HL-60 (cell line): ENCODE measurements at regions not wholly inside any gene's neighbourhood (a gene's known extent, or its start where the extent isn't known, plus 50 kb on each side); places are given as distances from the start of the nearest gene placed in this dataset.

Source experiments
- CTCF ChIP-seq: IDR thresholded peaks from one replicate; pipeline ENCODE4 v1.5.1; 2011; ENCODE audit warnings: low read length, control low read depth, inconsistent platforms; ENCODE audit not compliant: insufficient read depth
- GABPA ChIP-seq: IDR thresholded peaks from 2 replicates; pipeline ENCODE4 v1.6.1; 2012; ENCODE audit warnings: low read depth
- POLR2AphosphoS5 ChIP-seq: IDR thresholded peaks from 2 replicates; pipeline ENCODE4 v1.6.1; 2012; ENCODE audit warnings: low read depth
- REST ChIP-seq: IDR thresholded peaks from 2 replicates; pipeline ENCODE4 v1.6.1; 2012; ENCODE audit warnings: low read depth; ENCODE audit not compliant: insufficient replicate concordance
- SPI1 ChIP-seq: IDR thresholded peaks from 2 replicates; pipeline ENCODE4 v1.6.1; 2012; ENCODE audit warnings: low read depth, mild to moderate bottlenecking, borderline replicate concordance

GRCh38 chr10:60687679-60688078, 90.6 kb upstream of the CDK1 start:
- no peak for TF ChIP-seq CTCF
- no peak for TF ChIP-seq POLR2AphosphoS5
- TF ChIP-seq REST = no peak
- no peak for TF ChIP-seq GABPA
- TF ChIP-seq SPI1 = no peak
